SH-SY5Y (cell line): ENCODE measurements at regions not wholly inside any gene's neighbourhood (a gene's known extent, or its start where the extent isn't known, plus 50 kb on each side); places are given as distances from the start of the nearest gene placed in this dataset.

ENCODE experiments used
- GATA2 ChIP-seq: IDR thresholded peaks from 2 replicates; pipeline ENCODE4 v1.6.1; 2011; ENCODE audit warnings: mild to moderate bottlenecking, low read depth, low read length
- GATA3 ChIP-seq: IDR thresholded peaks from 2 replicates; pipeline ENCODE4 v1.6.1; 2011; ENCODE audit warnings: low read depth, mild to moderate bottlenecking, low read length, moderate library complexity

DNA sequence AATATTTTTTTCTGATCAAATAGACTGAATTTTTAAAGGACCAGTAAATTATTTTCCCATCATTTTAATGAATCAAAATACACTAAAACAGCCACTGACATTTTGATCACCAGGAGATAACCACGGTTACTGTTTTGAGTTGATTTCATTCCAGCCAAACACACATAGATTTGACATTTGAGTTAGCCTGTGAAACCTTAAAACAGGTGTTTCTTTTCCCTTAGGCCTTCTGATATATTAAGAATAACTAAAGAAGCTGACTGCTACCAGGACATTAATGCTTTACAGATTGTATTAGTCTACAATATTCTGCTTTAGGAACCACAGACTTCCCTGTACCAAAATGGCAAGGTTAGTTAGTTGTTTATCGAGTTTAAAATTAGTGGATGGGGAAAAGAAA, 193.4 kb downstream of the OMA1 start:
- no peak for TF ChIP-seq GATA3
- no peak for TF ChIP-seq GATA2
